Psoas muscle (tissue), 7 donors: ENCODE measurements at regions not wholly inside any gene's neighbourhood (a gene's known extent, or its start where the extent isn't known, plus 50 kb on each side); places are given as distances from the start of the nearest gene placed in this dataset.
"Not testable (repeated sequence)": the region's sequence is repeated elsewhere in the genome, so short reads cannot be mapped to it uniquely, and the experiment has no call there.

Experiments used
- ATAC-seq, 4 donors: fragments of 200-7000 bp; cut with Tn5 transposase; one replicate each; pipeline ENCODE4 v1.9.1; 2020; ENCODE audit warnings: moderate library complexity in 3 of 4, mild to moderate bottlenecking in 2 of 4
- DNase-seq, 2 donors: peaks; one replicate each; pipeline ENCODE4 v3.0.0-alpha.2; 2020
- H3K27ac ChIP-seq: fragments of 200-600 bp; one replicate; pipeline ENCODE4 v1.8.0; 2022
- H3K27me3 ChIP-seq, 3 donors: fragments of 200-600 bp in 1 of 3; one replicate each; pipeline versions ENCODE4 v1.6.1 to v1.8.0; 2013 to 2022; ENCODE audit warnings: low read length in 2 of 3, mild to moderate bottlenecking in 2 of 3, moderate library complexity in 1 of 3; ENCODE audit not compliant: insufficient read depth in 3 of 3
- H3K36me3 ChIP-seq, 2 donors: fragments of 200-600 bp in 1 of 2; one replicate each; pipeline versions ENCODE4 v1.6.1 to v1.8.0; 2013 to 2022; ENCODE audit warnings: low read depth in 1 of 2, mild to moderate bottlenecking in 1 of 2, moderate library complexity in 1 of 2; ENCODE audit not compliant: insufficient read depth in 1 of 2
- H3K4me1 ChIP-seq: fragments of 200-600 bp; one replicate; pipeline ENCODE4 v1.8.0; 2022
- H3K4me3 ChIP-seq: fragments of 200-600 bp; one replicate; pipeline ENCODE4 v1.8.0; 2022; ENCODE audit warnings: mild to moderate bottlenecking
- H3K9me3 ChIP-seq: fragments of 200-600 bp; one replicate; pipeline ENCODE4 v1.8.0; 2022
- WGBS, 3 donors: extraction: QIAGEN DNeasy Blood & Tissue Kit; methylation state at CpG; one replicate each; pipeline versions ENCODE4 v1.1.6 to v1.1.7; 2013; 5-methylcytosine and 5-hydroxymethylcytosine counted together
- intact Hi-C, 2 donors: fragments of 100-400 bp; cut with DNase I; formaldehyde crosslinking; loops; one replicate each; pipeline versions ENCODE4 v1.11.0 to v1.14.2; 2022
- TF ChIP-seq, protein P1 (sequence below): fragments of 200-600 bp; IDR thresholded peaks from one replicate; pipeline ENCODE4 v1.8.0; 2022; ENCODE audit warnings: antibody characterized with exemption
- donor health status: healthy with polysubstance abuse.
- donor health status: DM: no; HTN: no; CAD: no; lungs with moderate emphysema.
- donor health status: Bipolar disorder and iron deficiency.
- donor health status: healthy.
- donor health status: DM: yes; HTN: yes; CAD: no.
- donor health status: DM: no; HTN: no; CAD: no.
- donor health status: DM: yes; HTN: yes; CAD: no.

GRCh38 chr2:167333245-167333644, 445.0 kb downstream of the XIRP2 start:
- Histone ChIP-seq H3K4me3 (no peak overlapping the region), H3K9me3 (no peaks in the 10 kb centered on the region), H3K27ac (no peak overlapping the region), H3K4me1 (no peaks in the 10 kb centered on the region), H3K27me3 (no peaks in the 10 kb centered on the region), H3K36me3 (no peaks in the 10 kb centered on the region)
- ATAC-seq (no peak), DNase-seq (no peak)
- TF ChIP-seq, protein P1, sequence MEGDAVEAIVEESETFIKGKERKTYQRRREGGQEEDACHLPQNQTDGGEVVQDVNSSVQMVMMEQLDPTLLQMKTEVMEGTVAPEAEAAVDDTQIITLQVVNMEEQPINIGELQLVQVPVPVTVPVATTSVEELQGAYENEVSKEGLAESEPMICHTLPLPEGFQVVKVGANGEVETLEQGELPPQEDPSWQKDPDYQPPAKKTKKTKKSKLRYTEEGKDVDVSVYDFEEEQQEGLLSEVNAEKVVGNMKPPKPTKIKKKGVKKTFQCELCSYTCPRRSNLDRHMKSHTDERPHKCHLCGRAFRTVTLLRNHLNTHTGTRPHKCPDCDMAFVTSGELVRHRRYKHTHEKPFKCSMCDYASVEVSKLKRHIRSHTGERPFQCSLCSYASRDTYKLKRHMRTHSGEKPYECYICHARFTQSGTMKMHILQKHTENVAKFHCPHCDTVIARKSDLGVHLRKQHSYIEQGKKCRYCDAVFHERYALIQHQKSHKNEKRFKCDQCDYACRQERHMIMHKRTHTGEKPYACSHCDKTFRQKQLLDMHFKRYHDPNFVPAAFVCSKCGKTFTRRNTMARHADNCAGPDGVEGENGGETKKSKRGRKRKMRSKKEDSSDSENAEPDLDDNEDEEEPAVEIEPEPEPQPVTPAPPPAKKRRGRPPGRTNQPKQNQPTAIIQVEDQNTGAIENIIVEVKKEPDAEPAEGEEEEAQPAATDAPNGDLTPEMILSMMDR: no peak
- intact Hi-C loops: no loop called here
- WGBS, 3 donors: 76 to 77% (median 76%) methylated on average over 3 of the region's 3 CpGs

DNA sequence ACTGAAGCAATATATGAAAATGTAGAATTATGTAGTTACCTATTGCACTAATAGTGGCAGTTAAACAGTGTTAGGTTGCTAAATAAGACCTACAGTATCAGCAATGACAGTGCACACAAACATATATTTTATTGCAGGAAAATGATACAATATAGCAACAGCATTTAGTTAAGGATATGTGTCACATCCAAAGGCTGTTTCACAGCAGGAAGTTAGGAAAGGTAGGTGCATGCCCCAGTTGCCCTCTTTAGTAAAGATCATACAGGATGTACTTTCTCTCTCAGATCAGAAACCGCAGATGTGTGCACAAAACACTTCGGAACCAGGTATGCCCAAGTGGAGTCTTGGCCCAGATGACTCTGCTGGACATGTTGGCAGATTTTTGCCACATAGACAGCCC, 444.1 kb downstream of the XIRP2 start:
- H3K9me3 ChIP-seq: no peaks in the 10 kb centered on the region
- ATAC-seq (no peak), DNase-seq (no peak)
- 82 to 88% (median 83%) methylated on average over 2 of the region's 2 CpGs for WGBS, 3 donors
- TF ChIP-seq, protein P1: no peak
- H3K27me3 ChIP-seq: no peaks in the 10 kb centered on the region
- no peak overlapping the region for H3K4me3 ChIP-seq
- no peak overlapping the region for H3K27ac ChIP-seq
- no peaks in the 10 kb centered on the region for H3K4me1 ChIP-seq
- H3K36me3 ChIP-seq: no peaks in the 10 kb centered on the region
- intact Hi-C loops: no loop called here

DNA sequence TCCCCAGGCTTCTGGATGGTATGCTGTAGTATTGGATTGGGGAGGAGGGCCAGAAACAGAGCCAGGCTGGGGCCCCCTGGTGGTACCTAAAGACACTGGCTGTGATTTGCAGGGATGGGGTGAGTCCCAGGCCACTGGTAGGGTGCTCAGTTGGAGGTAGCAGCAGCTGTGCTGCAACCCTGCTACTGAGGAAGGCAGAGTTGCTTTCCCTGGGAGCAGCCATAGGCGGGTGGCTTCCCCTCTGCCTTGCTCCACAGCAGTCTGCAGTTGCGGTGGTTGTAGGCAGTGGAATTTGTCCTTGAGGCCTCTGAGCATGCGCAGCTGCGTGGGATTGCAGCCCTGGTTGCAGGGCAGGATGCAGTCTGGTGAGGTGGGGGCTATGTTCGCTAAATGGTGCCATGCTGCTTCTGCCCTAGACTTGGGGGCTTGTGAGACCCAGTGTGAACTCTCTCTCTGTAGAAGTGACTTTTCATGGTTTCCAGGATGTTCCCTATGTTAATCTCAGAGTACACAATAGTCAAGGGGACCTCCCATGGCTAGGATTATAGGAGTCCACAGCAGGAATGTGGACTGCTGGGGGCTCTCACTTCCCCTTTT, 443.5 kb downstream of the XIRP2 start:
- DNase-seq: no peak
- no peak for ATAC-seq
- intact Hi-C loops: no loop called here
- TF ChIP-seq, protein P1: no peak
- 62 to 71% (median 62%) methylated on average over 5 of the region's 5 CpGs for WGBS, 3 donors
- no peaks in the 10 kb centered on the region for H3K27me3 ChIP-seq
- H3K36me3 ChIP-seq: no peaks in the 10 kb centered on the region
- H3K9me3 ChIP-seq: no peaks in the 10 kb centered on the region
- no peak overlapping the region for H3K27ac ChIP-seq
- H3K4me1 ChIP-seq: no peaks in the 10 kb centered on the region
- H3K4me3 ChIP-seq: no peak overlapping the region

GRCh38 chr2:167328808-167329207, 440.5 kb downstream of the XIRP2 start:
- H3K9me3 ChIP-seq, DNase-seq, H3K36me3 ChIP-seq, H3K27ac ChIP-seq, ATAC-seq, H3K4me1 ChIP-seq, H3K4me3 ChIP-seq, intact Hi-C loops, H3K27me3 ChIP-seq: not testable (repeated sequence)
- WGBS, 3 donors: 93 to 96% (median 96%) methylated on average over 8 of the region's 8 CpGs

DNA sequence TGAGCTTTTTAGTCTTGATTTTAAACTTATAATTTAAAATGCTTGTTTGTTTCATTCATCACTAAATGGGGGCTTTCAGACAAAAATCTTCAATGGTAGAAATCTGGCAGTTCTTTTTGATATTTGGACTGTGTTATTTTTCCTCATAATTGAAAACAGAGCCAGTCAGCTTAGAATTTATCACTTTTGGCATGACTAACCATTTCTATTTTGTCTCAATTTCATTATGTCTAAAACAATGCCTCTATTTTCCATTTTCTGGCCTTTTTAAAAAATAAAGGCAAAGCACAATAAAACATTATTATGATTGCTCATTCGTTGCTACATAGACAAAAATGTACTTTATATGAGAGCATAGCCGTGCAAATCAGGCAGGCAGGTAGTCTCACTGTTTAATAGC, 434.5 kb downstream of the XIRP2 start:
- ATAC-seq (no peak), DNase-seq (no peak)
- intact Hi-C loops: no loop called here
- H3K27ac ChIP-seq: no peak overlapping the region
- H3K4me3 ChIP-seq: no peak overlapping the region
- no peaks in the 10 kb centered on the region for H3K4me1 ChIP-seq
- peaks cover 0 to 3% (median 0%) of the 10 kb centered on the region in 3 donors for H3K27me3 ChIP-seq
- 66 to 69% (median 68%) methylated on average over 2 of the region's 2 CpGs for WGBS, 3 donors
- no peaks in the 10 kb centered on the region for H3K36me3 ChIP-seq
- TF ChIP-seq, protein P1: no peak
- no peaks in the 10 kb centered on the region for H3K9me3 ChIP-seq
